GM10266 (cell line): ENCODE measurements at regions not wholly inside any gene's neighbourhood (a gene's known extent, or its start where the extent isn't known, plus 50 kb on each side); places are given as distances from the start of the nearest gene placed in this dataset.

Source experiments
- DNase-seq: peaks from one replicate; pipeline ENCODE4 v3.0.0; 2012; ENCODE audit errors: extremely low spot score
- TF ChIP-seq, protein P1 (sequence below): IDR thresholded peaks from 2 replicates; pipeline ENCODE4 v1.5.1; 2012; ENCODE audit warnings: mild to moderate bottlenecking, low read depth; ENCODE audit not compliant: control insufficient read depth, insufficient read depth; ENCODE audit errors: missing control alignments

DNA sequence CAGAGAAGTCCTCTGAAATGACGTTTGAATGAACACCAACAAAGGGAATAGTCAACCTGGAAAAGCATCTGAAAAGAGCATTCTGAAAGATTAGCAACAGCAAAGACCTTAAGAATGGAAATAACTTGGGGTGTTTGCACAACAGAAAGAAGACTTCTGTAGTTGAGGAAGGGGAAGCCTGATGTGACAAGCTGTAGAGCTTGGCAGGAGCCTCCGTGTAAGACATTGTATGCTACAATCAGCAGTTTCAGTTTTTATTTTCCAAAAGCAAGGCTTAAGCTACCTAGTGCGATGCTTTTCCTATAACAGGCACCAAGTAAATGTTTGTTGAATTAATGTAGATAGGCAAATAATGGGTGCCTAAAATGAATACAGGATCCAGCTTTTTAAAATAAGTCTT lies 484.0 kb downstream of the SPRY1 start:
- TF ChIP-seq, protein P1, sequence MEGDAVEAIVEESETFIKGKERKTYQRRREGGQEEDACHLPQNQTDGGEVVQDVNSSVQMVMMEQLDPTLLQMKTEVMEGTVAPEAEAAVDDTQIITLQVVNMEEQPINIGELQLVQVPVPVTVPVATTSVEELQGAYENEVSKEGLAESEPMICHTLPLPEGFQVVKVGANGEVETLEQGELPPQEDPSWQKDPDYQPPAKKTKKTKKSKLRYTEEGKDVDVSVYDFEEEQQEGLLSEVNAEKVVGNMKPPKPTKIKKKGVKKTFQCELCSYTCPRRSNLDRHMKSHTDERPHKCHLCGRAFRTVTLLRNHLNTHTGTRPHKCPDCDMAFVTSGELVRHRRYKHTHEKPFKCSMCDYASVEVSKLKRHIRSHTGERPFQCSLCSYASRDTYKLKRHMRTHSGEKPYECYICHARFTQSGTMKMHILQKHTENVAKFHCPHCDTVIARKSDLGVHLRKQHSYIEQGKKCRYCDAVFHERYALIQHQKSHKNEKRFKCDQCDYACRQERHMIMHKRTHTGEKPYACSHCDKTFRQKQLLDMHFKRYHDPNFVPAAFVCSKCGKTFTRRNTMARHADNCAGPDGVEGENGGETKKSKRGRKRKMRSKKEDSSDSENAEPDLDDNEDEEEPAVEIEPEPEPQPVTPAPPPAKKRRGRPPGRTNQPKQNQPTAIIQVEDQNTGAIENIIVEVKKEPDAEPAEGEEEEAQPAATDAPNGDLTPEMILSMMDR = no peak
- DNase-seq = no peak

- TF ChIP-seq, protein P1 = no peak
- DNase-seq = no peak
Observed at GRCh38 chr4:123884922-123885321, 488.3 kb downstream of the SPRY1 start.

DNA sequence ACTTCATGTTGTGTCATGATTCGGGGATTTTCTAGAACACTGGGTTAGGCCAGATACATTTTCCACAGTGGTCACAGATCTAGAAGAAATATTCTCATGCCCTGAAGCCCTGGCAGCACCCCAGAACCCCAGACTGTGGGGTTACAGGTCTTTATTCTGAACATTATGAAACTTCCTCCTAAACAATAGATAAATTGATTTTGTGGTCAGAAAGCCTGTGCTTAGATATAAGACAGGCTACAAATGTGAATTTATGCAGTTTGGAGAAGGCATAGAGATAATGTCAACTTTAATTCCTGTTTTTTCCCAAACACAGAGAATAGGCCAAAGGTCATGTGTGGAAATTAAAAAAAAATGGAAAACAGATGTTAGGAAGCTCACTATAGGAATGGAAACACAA lies 492.9 kb downstream of the SPRY1 start:
- no peak for DNase-seq
- TF ChIP-seq, protein P1 = no peak

DNA sequence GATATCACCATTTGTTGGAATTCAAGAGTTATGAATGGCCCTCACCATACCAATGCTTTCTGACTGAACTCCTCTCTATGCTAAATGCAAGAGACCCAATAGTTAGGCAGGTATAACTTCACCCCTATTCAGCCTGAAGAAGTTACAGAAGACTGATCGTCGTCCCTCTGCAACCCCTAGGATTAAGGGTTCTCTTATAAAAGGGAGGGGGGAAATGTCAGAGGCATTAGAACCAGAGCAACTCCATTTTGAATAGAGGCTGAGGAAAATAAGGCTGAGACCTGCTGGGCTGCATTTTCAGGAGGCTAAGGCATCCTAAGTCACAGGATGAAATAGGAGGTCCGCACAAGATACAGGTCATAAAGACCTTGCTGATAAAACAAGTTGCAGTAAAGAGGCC lies 494.3 kb downstream of the SPRY1 start:
- DNase-seq = no peak
- TF ChIP-seq, protein P1 = no peak

- DNase-seq = no peak
Observed at GRCh38 chr4:123891881-123892280, 495.3 kb downstream of the SPRY1 start.

DNA sequence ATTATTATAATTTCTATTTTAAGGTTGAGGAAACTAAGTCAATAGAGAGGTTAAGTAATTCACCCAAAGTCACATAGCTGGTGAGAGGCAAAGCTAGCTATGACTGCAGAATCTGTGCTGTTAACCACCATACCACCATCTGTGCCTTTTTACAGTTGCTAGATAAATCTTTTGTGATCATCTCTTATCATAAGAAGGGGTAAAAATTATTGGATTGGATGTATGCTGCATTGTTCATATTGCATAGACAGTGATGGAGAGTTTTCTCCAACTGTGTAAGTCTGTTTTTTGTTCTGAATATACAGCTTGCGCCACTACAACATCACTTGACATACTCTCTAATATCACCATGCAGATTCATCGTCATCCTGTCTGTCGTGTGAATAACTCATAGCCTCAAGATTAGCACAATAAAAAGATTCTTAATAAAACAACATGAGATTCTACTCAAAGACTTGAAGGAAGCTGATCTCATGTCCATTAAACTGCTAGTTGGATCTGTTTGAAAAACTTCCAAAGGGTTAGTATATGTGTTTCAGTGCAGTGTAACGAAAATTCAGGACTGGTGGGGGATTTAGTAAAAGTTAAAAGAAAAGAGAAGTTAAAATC lies 495.9 kb downstream of the SPRY1 start:
- DNase-seq = no peak
- TF ChIP-seq, protein P1 = no peak

More at GRCh38 chr4:123891881-123892280, 495.3 kb downstream of the SPRY1 start:
- TF ChIP-seq, protein P1 = no peak

DNA sequence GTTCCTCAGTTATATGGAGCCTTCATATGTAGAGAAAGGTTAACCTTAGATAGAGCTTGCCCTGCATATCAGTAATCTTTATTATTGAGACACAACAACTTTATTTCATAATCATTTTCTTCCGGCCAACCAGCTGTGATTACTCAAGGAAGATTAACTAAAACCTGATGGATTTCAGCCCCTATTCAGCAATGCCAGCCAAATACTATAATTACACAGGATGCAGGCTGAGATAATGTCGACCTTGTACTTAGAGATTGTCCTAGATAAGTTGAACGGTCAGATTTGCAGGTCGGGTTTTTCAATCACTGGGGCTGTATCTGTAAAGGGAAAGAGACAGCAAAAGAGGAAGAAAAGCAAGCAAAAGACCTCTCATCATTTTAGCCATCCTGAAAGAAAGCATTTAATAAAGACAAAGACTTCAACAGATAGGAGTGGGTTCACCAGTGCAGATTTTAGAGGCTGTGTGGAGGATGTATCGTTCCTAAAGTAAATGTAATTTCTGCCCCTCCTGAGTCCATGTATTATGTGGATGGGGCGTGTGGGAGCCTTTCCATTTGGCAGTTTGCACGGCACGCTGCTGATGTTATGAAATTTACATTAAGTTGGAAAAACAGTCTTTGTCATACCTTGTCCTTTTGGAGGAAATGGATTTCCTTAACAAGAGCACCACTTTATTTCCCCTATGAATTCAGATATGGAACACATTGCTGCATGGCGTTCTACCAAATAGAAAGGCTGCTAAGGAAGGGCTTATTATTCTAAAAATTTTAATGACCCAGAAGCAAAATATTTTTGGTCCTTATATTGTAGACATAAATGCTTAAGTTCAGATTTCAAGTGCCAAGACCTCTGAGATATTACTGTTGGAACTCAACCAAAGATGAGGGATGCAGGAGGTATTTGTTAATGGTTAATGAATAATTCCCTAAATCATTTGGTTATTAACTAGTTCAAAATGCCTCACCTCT lies 496.7 kb downstream of the SPRY1 start:
- TF ChIP-seq, protein P1 = no peak
- no peak for DNase-seq
